ENCODE measurements at regions not wholly inside any gene's neighbourhood (a gene's known extent, or its start where the extent isn't known, plus 50 kb on each side); places are given as distances from the start of the nearest gene placed in this dataset.

GRCh38 chr12:127260999-127261398 is 1006.0 kb upstream of the TMEM132C start:
- ATAC-seq (ENCODE audit: insufficient number of reproducible peaks, low FRiP score, low read depth), result no peak
- Histone ChIP-seq H3K27me3 (replicated peaks; ENCODE audit: insufficient read depth) (no peaks in the 10 kb centered on the region), H3K4me1 (ENCODE audit: control insufficient read depth in 1 of 2, low read depth in 2 of 2) (no peaks in the 10 kb centered on the region), H3K36me3 (no peaks in the 10 kb centered on the region), H3K27ac (no peak overlapping the region), H3K4me3 (no peak overlapping the region), H3K9me3 (no peaks in the 10 kb centered on the region)
- no peak for DNase-seq (ENCODE audit: low spot score)
- no peak for TF ChIP-seq CTCF (IDR thresholded peaks at IDR 0.05)

GRCh38 chr12:127262615-127263014 is 1004.4 kb upstream of the TMEM132C start:
- DNase-seq (ENCODE audit: low spot score) (no peak), ATAC-seq (ENCODE audit: insufficient number of reproducible peaks, low FRiP score, low read depth) (no peak)
- no peaks in the 10 kb centered on the region for H3K36me3 ChIP-seq
- no peak overlapping the region for H3K4me3 ChIP-seq
- H3K27ac ChIP-seq, result no peak overlapping the region
- H3K9me3 ChIP-seq, result no peaks in the 10 kb centered on the region
- no peaks in the 10 kb centered on the region for H3K27me3 ChIP-seq (replicated peaks; ENCODE audit: insufficient read depth)
- no peaks in the 10 kb centered on the region for H3K4me1 ChIP-seq (ENCODE audit: control insufficient read depth in 1 of 2, low read depth in 2 of 2)
- no peak for TF ChIP-seq CTCF (IDR thresholded peaks at IDR 0.05)

- DNase-seq (ENCODE audit: low spot score) (no peak), ATAC-seq (ENCODE audit: insufficient number of reproducible peaks, low FRiP score, low read depth) (no peak)
- H3K4me1 ChIP-seq (ENCODE audit: control insufficient read depth in 1 of 2, low read depth in 2 of 2), result no peaks in the 10 kb centered on the region
- H3K4me3 ChIP-seq, result no peak overlapping the region
- no peaks in the 10 kb centered on the region for H3K36me3 ChIP-seq
- H3K27me3 ChIP-seq (replicated peaks; ENCODE audit: insufficient read depth), result no peaks in the 10 kb centered on the region
- H3K27ac ChIP-seq, result no peak overlapping the region
- no peak for TF ChIP-seq CTCF (IDR thresholded peaks at IDR 0.05)
- no peaks in the 10 kb centered on the region for H3K9me3 ChIP-seq
Observed at GRCh38 chr12:127263621-127264020, 1003.3 kb upstream of the TMEM132C start.

- no peak overlapping the region for H3K4me3 ChIP-seq
- no peaks in the 10 kb centered on the region for H3K27me3 ChIP-seq (replicated peaks; ENCODE audit: insufficient read depth)
- no peaks in the 10 kb centered on the region for H3K4me1 ChIP-seq (ENCODE audit: control insufficient read depth in 1 of 2, low read depth in 2 of 2)
- DNase-seq (ENCODE audit: low spot score) (no peak), ATAC-seq (ENCODE audit: insufficient number of reproducible peaks, low FRiP score, low read depth) (no peak)
- no peaks in the 10 kb centered on the region for H3K36me3 ChIP-seq
- no peak overlapping the region for H3K27ac ChIP-seq
- no peaks in the 10 kb centered on the region for H3K9me3 ChIP-seq
- TF ChIP-seq CTCF (IDR thresholded peaks at IDR 0.05), result no peak
Observed at GRCh38 chr12:127267128-127267527, 999.8 kb upstream of the TMEM132C start.

GRCh38 chr12:127268213-127268612 is 998.8 kb upstream of the TMEM132C start:
- H3K4me1 ChIP-seq (ENCODE audit: control insufficient read depth in 1 of 2, low read depth in 2 of 2), result no peaks in the 10 kb centered on the region
- TF ChIP-seq CTCF (IDR thresholded peaks at IDR 0.05), result no peak
- no peak for ATAC-seq (ENCODE audit: insufficient number of reproducible peaks, low FRiP score, low read depth)
- no peak for DNase-seq (ENCODE audit: low spot score)
- H3K9me3 ChIP-seq, result no peaks in the 10 kb centered on the region
- H3K36me3 ChIP-seq, result no peaks in the 10 kb centered on the region
- H3K27ac ChIP-seq, result no peak overlapping the region
- H3K4me3 ChIP-seq, result no peak overlapping the region
- no peaks in the 10 kb centered on the region for H3K27me3 ChIP-seq (replicated peaks; ENCODE audit: insufficient read depth)
